Left lung (tissue), 4 donors: ENCODE measurements at regions not wholly inside any gene's neighbourhood (a gene's known extent, or its start where the extent isn't known, plus 50 kb on each side); places are given as distances from the start of the nearest gene placed in this dataset.
A peak's percentile ranks its signal among the peaks of the same experiment; 100 is the strongest.

Experiments
- ATAC-seq: fragments of 200-7000 bp; cut with Tn5 transposase; one replicate; pipeline ENCODE4 v1.9.1; 2020; ENCODE audit warnings: moderate library complexity
- DNase-seq, 4 donors: peaks; one replicate each; pipeline ENCODE4 v3.0.0-alpha.2; 2013 to 2020
- H3K27ac ChIP-seq, 2 donors: fragments of 200-600 bp; sonication (generic) in 1 of 2; one replicate each; pipeline versions ENCODE4 v1.5.0 to v1.8.0; 2020 to 2021
- H3K27me3 ChIP-seq, 2 donors: fragments of 200-600 bp; sonication (generic) in 1 of 2; one replicate each; pipeline versions ENCODE4 v1.5.0 to v1.8.0; 2020 to 2021
- H3K36me3 ChIP-seq, 2 donors: fragments of 200-600 bp; sonication (generic) in 1 of 2; one replicate each; pipeline versions ENCODE4 v1.5.0 to v1.8.0; 2020 to 2021
- H3K4me1 ChIP-seq, 2 donors: fragments of 200-600 bp; one replicate each; pipeline ENCODE4 v1.8.0; 2021
- H3K4me3 ChIP-seq, 2 donors: fragments of 200-600 bp; sonication (generic) in 1 of 2; one replicate each; pipeline versions ENCODE4 v1.5.0 to v1.8.0; 2020 to 2021; ENCODE audit warnings: mild to moderate bottlenecking in 1 of 2
- H3K9me3 ChIP-seq, 2 donors: fragments of 200-600 bp; sonication (generic) in 1 of 2; one replicate each; pipeline versions ENCODE4 v1.5.0 to v1.8.0; 2020 to 2021
- CTCF ChIP-seq, 2 donors: fragments of 200-600 bp; sonication (generic) in 1 of 2; IDR thresholded peaks; one replicate each; pipeline versions ENCODE4 v1.5.0 to v1.8.0; 2021; ENCODE audit warnings: antibody characterized with exemption in 2 of 2
- intact Hi-C, 2 donors: fragments of 100-400 bp; cut with DNase I; formaldehyde crosslinking; loops; one replicate each; pipeline versions ENCODE4 v1.11.2 to v1.14.2; 2022
- donor health status: DM: no; HTN: yes; CAD: no.
- donor health status: DM: no; HTN: no; CAD: no.

DNA sequence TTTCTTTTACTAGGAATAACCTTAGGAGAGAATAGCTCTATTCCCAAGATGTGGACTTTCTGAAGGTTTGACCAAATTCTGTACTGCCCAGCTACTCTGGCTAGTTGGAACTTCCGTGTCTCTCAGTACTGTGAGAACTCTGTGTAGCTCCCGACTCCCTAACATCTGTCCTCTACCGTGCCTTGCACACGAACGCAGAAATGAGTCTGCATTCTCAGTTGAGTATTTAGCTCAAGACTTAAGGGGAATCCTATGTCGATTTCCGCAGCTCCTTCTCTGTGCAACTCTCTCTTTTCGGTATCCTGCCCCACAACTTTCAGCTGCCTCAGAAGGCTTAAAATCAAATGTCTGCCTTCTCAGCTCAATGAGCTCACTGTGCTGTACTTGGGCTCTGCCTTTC, 86.7 kb upstream of the EPHB3 start:
- no peak for TF ChIP-seq CTCF (IDR thresholded peaks at IDR 0.05)
- H3K4me3 ChIP-seq: no peak overlapping the region
- no peaks in the 10 kb centered on the region for H3K9me3 ChIP-seq
- no peak overlapping the region for H3K27ac ChIP-seq
- H3K27me3 ChIP-seq: peaks cover 8 to 10% of the 10 kb centered on the region in 2 donors
- intact Hi-C loops: no loop called here
- H3K4me1 ChIP-seq: no peaks in the 10 kb centered on the region
- H3K36me3 ChIP-seq: no peaks in the 10 kb centered on the region
- no peak for ATAC-seq
- no peak for DNase-seq

DNA sequence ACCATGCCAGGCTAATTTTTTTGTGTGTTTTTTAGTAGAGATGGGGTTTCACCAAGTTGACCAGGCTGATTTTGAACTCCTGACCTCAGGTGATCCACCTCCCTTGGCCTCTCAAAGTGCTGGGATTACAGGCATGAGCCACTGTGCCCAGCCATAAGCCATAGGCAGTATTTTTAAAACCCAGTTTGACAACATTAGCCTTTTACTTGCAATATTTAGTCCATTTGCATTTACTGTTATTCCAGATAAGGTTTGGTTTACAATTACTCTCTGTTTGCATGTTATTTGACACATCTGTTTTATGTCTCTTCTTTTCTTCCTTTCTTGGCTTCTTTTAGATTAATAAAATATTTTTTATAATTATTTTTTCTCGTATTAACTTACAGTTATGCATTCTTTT, 83.6 kb upstream of the EPHB3 start:
- no peaks in the 10 kb centered on the region for H3K9me3 ChIP-seq

DNA sequence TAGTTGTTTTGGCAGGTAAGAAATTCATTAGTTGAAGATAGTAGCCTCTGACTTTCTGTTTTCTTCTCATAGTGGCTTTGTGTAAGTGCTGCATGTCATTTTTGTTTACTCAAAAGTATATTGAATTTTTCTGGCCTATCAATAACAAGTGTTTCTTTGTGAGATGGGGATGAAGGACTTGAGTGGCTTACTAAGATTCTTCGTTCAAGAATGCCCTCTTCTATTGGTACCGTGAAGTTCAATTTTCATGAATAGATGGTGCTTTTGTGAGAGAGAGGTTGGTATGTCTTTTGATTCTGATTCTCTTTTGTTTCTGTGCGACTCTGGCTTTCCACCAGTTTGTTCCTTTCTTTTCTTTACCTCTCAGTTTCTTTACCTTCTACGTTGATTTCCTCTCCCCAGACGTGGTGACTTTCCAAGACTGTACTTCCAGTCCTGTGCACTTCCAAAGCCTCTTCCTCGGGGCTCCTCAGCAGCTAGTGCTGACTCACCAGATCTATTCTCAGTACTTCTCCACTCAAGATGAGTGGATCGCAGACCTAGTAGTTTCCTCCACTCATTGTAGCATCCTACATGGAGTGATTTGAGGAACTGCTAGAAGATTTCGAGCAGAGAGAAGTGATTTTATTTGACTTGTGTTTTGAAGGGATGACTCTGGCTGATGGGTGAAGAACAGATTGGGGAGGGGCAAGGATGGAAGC, 82.0 kb upstream of the EPHB3 start:
- Histone ChIP-seq H3K4me1 (no peaks in the 10 kb centered on the region), H3K27me3 (peaks cover 8 to 14% of the 10 kb centered on the region in 2 donors), H3K4me3 (no peak overlapping the region), H3K36me3 (no peaks in the 10 kb centered on the region), H3K27ac (no peak overlapping the region), H3K9me3 (no peaks in the 10 kb centered on the region)
- intact Hi-C loops: no loop called here
- peak; percentile 33 for ATAC-seq
- DNase-seq: no peak
- TF ChIP-seq CTCF (IDR thresholded peaks at IDR 0.05): no peak

More for the DNA sequence above, 83.6 kb upstream of the EPHB3 start:
- H3K27me3 ChIP-seq: peaks cover 8 to 14% of the 10 kb centered on the region in 2 donors
- TF ChIP-seq CTCF (IDR thresholded peaks at IDR 0.05): no peak
- intact Hi-C loops: no loop called here
- no peaks in the 10 kb centered on the region for H3K36me3 ChIP-seq
- DNase-seq (no peak), ATAC-seq (no peak)
- no peak overlapping the region for H3K4me3 ChIP-seq
- H3K4me1 ChIP-seq: no peaks in the 10 kb centered on the region
- H3K27ac ChIP-seq: no peak overlapping the region

- ATAC-seq (no peak), DNase-seq (no peak)
- intact Hi-C loops: no loop called here
- Histone ChIP-seq H3K4me3 (no peak overlapping the region), H3K9me3 (no peaks in the 10 kb centered on the region), H3K27me3 (peaks cover 8 to 14% of the 10 kb centered on the region in 2 donors), H3K27ac (no peak overlapping the region), H3K36me3 (no peaks in the 10 kb centered on the region), H3K4me1 (no peaks in the 10 kb centered on the region)
- no peak for TF ChIP-seq CTCF (IDR thresholded peaks at IDR 0.05)
These were observed 80.8 kb upstream of the EPHB3 start for GRCh38 chr3:184480831-184481230.

GRCh38 chr3:184481984-184482671, 79.5 kb upstream of the EPHB3 start:
- Histone ChIP-seq H3K27me3 (peaks cover 4 to 14% of the 10 kb centered on the region in 2 donors), H3K36me3 (no peaks in the 10 kb centered on the region), H3K4me1 (no peaks in the 10 kb centered on the region), H3K27ac (no peak overlapping the region), H3K4me3 (no peak overlapping the region), H3K9me3 (no peaks in the 10 kb centered on the region)
- ATAC-seq (no peak), DNase-seq (no peak)
- intact Hi-C loops: no loop called here
- no peak for TF ChIP-seq CTCF (IDR thresholded peaks at IDR 0.05)
